Stimulated activated CD4-positive, alpha-beta T cell treated with anti-CD3 and anti-CD28 coated beads, Interleukin-15, amount 100 ng/mL, for 1 hour (primary cell): ENCODE measurements at regions not wholly inside any gene's neighbourhood (a gene's known extent, or its start where the extent isn't known, plus 50 kb on each side); places are given as distances from the start of the nearest gene placed in this dataset.
A peak's percentile ranks its signal among the peaks of the same experiment; 100 is the strongest.
"Not testable (repeated sequence)": the region's sequence is repeated elsewhere in the genome, so short reads cannot be mapped to it uniquely, and the experiment has no call there.

Experiments
- DNase-seq, 2 donors: peaks; one replicate each; pipeline ENCODE4 v3.0.0-alpha.2; 2020; ENCODE audit warnings: low read depth in 1 of 2, low spot score in 1 of 2

- no peak for DNase-seq
These were observed 111.5 kb upstream of the IGLL5 start for GRCh38 chr22:22776121-22776520.

- DNase-seq: no peak
These were observed 108.4 kb upstream of the IGLL5 start for GRCh38 chr22:22779213-22779612.

DNA sequence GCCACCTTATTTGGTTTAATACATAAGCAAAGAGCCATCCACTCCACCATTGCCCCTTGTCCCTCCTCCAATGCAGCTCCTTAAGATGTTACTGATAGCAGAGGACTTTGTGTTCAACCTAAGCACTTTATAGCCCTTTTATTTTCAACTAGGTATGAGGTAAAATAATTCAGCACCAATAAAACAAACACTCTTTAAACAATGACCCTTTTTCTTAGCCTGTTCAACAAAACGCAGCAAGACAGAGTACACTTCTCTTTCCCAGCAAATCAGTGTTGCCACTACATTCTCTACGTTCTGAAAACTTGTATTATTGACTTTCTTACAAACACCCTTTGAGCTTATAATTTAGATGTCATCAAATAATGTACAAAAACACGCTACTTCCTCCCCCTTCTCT, 104.0 kb upstream of the IGLL5 start:
- no peak for DNase-seq

- DNase-seq: no peak
These were observed 103.2 kb upstream of the IGLL5 start for GRCh38 chr22:22784249-22785039.

DNA sequence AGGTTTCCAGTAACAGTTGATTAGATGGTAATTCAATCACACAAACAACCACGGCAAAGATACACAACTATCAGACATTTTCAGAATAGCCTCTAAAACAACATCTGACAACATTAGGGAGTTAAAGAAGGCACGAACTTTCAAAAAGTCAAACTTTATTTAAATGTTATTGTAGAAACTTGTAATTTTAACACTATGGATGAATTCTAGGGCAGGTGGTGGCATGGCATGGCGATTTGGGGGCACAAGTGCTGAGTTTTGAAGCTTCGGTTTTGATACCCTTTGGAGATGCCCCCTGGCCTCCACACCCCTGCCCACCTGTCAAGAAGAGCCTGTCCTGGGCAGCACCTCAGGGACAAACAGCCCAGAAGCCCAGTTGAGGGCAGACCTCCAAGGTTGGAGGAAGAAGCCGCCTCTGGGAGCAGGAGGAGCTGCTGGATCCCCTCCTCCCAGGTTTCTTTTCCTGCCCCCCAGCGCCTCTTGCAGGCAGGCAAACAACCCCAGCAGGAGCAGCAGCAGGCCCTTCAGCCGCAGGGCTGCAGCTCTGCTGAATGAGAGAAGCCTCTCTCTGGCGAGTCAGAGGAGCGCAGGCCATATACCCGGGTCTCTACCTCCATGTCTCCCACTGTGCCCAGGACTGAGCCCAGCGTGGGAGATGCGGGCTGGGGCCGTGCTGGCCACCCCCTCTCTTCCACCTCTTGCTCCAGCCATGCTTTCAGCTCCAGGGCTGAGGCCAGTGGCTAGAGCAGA, 102.1 kb upstream of the IGLL5 start:
- DNase-seq: no peak

- no peak for DNase-seq
These were observed 101.1 kb upstream of the IGLL5 start for GRCh38 chr22:22786301-22787115.

DNA sequence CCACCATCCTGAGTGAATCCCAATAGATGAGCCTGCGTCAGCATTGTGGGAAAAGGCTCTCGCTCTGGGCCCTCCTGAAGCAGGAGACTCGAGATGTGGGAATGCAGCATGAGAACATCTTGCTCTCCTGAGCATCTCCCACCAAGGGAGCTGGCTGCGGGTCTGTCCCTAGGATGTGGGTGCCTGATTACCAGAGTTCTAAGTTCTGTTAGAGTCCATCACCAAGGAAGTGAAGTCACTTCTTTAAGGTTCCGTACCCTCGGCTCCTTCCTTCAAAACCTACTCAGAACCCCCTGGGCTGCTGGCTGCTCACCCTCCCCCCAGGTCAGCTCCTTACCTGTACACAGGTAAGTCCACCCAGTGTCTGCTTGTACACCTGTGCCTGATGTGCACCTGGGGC, 100.5 kb upstream of the IGLL5 start:
- DNase-seq: no peak

DNA sequence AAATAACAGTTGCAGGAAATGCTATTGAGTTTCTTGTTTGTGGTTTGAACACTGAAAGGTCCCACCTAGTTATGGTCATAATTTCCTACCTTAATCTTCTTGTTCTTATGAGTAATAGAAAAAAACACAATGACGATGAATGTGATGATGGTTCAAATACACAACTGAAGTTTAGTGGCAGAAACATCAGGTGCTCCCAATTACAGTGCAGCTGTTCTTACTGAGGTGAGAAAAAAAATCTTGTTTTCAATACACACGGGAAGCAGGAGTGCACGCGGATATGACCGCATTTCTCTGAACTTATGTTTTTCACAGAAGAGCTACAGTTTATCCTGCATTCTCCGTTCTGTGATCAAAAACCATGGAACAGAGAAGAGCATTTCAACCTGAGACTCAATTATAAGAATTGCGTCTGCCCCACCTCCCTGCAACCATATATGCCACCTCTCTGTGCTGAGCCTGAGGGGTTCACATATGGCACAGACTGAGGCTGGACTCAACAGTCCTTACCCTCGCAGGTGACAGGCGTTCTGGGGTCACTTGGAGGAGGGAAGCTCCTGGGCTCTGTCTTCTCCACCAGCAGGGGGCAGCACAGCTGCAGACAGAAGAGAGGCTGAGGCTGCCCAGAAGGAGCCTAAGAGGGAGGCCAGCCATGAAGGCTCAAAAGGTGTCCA, 99.7 kb upstream of the IGLL5 start:
- DNase-seq: peak; percentile 45 to 50

- DNase-seq: no peak
These were observed 99.1 kb upstream of the IGLL5 start for GRCh38 chr22:22788460-22789037.

GRCh38 chr22:22789233-22789921, 98.2 kb upstream of the IGLL5 start:
- no peak for DNase-seq

- DNase-seq: no peak
These were observed 97.4 kb upstream of the IGLL5 start for GRCh38 chr22:22789922-22790845.

DNA sequence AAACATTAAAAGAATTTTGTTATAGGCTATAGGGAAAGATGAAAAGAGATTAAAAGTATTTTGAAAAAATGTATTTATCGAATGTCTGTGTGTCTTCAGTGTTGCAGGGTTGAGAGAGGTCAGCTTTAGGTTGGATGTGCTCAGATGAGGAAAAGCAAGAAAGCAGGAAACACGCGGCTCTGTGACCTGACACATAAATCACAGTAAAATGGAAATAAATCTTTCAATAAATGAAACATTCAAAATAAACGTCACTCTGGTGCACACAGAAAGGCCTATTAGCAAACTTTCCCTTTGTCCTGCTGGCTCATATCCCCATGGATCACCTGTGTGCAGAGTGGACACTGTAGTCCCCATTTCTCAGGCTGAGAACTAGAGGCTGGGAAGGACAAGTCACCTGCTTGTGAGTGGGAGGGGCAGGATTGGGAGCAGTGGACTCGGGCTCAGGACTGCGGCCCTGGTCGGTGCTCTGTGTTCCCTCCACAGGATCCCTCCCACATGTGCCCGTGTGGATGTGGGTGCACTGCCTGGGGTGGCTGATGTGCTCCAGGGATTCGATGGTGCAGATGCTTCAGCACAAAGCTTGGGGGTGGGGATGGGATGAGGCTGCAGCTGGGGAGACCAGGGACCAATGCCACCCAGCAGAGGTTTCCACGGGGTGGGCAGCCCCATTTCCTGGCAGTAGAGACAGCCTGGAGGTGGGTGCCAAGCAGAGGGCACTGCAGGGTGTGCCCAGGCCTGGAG, 96.0 kb upstream of the IGLL5 start:
- DNase-seq: no peak

- not testable (repeated sequence) for DNase-seq
These were observed 95.3 kb upstream of the IGLL5 start for GRCh38 chr22:22792205-22792786.

DNA sequence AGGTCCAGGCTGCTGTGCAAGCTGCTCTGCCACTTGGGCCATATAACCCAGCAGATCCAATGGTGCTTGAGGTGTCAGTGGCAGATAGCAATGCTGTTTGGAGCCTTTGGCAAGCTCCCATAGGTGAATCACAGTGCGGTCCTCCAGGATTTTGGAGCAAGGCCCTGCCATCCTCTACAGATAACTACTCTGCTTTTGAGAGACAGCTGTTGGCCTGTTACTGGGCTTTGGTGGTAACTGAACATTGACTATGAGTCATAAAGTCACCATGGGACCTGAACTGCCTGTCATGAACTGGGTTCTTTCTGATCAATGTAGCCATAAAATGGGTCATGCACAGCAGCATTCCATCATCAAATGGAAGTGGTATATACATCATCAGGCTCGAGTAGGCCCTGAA, 92.0 kb upstream of the IGLL5 start:
- not testable (repeated sequence) for DNase-seq

DNA sequence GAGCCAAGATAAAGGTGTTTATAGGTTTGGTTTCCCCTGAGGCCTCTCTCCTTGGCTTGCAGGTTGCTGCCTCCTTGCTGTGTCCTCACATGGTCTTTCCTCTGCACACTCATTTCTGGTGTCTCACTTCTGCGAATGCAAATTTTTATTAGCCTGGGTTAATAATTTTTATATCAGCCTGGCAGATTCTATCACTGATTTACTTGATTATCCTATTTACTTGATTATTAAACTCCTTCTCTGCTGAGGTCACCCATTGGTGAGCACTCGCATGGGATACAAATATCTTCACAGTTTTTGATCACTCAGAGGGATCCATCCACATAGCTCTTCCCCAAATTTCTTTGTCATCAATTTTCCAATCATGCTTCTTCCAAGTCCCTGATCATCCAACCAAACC, 90.9 kb upstream of the IGLL5 start:
- no peak for DNase-seq

DNA sequence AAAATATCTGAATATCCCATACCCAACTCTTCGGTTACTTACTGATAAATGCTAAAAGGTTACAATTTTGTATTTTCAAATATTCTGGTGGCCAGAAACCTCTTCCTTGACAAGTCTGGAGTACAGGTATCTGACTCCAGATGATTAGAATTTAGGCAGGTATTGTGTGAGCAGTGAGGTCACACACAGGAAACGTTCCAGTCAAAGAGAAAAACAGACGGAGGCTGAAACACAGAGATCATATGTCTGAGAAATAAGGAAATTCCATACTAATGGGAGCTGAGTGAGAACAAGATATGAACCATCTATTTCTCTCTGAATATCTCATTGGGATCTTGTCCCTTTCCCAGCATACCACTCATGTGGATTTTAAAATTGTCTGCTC, 89.4 kb upstream of the IGLL5 start:
- DNase-seq: no peak

DNA sequence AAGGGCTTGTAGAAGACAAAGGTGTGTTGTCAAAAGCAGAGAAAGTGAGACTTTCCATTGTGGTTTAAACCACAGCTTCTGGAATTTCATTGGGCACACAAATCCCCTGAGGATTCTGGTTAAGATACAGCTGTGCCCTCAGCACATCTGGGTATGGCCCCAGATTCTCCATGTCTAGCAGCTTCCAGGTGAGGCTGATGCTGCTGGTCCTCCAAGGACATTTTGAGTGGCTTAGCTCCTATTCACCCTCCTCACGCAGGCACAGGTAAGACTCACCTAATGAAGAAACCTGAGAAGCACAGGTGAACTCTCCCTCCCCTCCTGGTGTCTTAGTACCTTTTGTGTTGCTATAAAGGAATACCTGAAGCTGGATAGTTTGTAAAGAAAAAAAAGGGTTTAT, 88.9 kb upstream of the IGLL5 start:
- no peak for DNase-seq

DNA sequence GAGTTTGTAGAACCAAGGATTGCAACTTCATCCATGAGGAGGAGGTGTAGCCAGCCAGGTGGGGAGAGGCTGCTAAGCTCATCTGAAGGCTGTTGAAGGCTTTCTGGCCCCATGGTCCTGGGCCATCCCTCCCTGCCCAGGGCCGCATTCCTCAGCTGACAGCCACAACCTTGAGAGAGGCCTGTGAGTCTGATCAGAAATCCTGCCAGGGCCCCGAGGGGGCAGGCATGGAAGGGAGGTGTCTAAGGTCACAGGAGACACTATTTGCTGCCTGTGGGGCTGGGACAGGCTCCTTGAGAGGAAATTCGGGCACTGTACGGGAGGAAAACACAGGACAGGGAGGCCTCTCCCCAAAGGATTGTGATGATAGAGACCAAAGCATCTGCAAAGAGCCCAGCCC, 88.1 kb upstream of the IGLL5 start:
- DNase-seq: no peak
